Muscle of leg (tissue), 3 donors: ENCODE measurements at regions not wholly inside any gene's neighbourhood (a gene's known extent, or its start where the extent isn't known, plus 50 kb on each side); places are given as distances from the start of the nearest gene placed in this dataset.

ENCODE experiments used
- DNase-seq: peaks from one replicate; pipeline ENCODE4 v3.0.0; 2013
- H3K27ac ChIP-seq: one replicate; pipeline ENCODE4 v1.5.1; 2013; ENCODE audit warnings: mild to moderate bottlenecking, low read length, control low read depth
- H3K27me3 ChIP-seq: one replicate; pipeline ENCODE4 v1.6.1; 2013; ENCODE audit warnings: low read length; ENCODE audit not compliant: control insufficient read depth, insufficient read depth
- H3K36me3 ChIP-seq: one replicate; pipeline ENCODE4 v1.6.1; 2013; ENCODE audit warnings: low read length; ENCODE audit not compliant: control insufficient read depth, insufficient read depth
- H3K4me1 ChIP-seq: one replicate; pipeline ENCODE4 v1.6.1; 2013; ENCODE audit warnings: low read length; ENCODE audit not compliant: control insufficient read depth, insufficient read depth
- H3K4me3 ChIP-seq: one replicate; pipeline ENCODE4 v1.5.1; 2013; ENCODE audit warnings: low read length, control low read depth
- H3K9me3 ChIP-seq: replicated peaks from 2 replicates; pipeline ENCODE4 v1.6.1; 2013; ENCODE audit warnings: low read depth, low read length; ENCODE audit not compliant: control insufficient read depth
- WGBS: methylation state at CpG from one replicate; pipeline ENCODE4 v1.1.5; 2013; ENCODE audit warnings: missing lambda C conversion rate; ENCODE audit not compliant: insufficient coverage; 5-methylcytosine and 5-hydroxymethylcytosine counted together

DNA sequence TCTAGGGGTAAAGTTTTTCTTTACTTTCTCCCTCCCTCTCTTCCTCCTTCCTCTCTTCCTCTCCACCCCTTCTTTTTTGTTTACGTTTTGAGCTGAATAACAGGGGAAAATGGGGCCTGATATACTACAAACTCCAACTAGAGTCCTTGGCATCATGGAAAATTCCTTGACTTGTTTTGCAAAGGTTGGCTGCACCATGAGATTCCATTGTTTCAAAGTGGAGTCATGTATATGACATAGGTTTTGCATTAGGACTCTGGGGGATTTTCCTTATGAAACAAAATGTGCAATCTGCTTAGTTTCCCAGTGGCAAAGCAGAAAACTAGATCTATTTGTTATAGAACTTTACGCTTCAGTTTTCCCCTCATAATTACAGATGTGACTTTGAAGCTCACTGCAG, 233.5 kb upstream of the PGRMC2 start:
- Histone ChIP-seq H3K27ac (no peak overlapping the region), H3K4me3 (no peak overlapping the region), H3K36me3 (no peaks in the 10 kb centered on the region), H3K27me3 (no peaks in the 10 kb centered on the region), H3K9me3 (no peaks in the 10 kb centered on the region), H3K4me1 (peaks cover 29% of the 10 kb centered on the region)
- WGBS: no CpG with 5 or more reads among the region's 2 CpGs
- DNase-seq: peak; percentile 46

DNA sequence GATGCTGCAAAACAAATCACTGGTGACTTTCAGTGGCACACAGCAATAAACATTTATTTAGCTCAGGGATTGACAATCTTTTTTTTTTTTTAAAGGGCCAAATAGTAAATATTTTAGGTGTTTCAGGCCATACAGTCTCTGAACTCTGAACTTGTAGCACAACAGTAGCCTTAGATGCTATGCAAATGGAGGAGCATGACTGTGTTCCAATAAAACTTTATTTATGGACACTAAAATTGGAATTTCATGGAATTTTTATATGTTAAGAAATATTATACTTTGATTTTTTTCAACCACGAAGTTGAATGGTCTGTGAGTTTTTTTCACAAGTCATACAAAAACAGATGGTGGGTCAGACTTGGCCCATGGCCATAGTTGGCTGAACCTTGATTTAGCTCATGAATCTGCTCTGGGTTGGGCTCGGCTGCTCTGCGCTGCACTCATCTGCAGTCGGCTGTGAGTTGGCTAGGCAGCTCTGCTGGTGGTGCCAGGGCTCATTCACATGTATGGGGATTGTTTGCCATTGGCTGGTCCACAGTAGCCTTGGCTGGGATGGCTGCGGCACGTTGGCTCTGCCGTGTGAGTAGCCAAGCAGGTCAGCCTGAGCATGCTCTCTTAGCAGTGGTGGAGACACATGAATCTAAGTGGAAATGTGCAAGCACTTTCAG, 231.7 kb upstream of the PGRMC2 start:
- H3K4me3 ChIP-seq: no peak overlapping the region
- H3K27me3 ChIP-seq: no peaks in the 10 kb centered on the region
- H3K9me3 ChIP-seq: peaks cover under 1% of the 10 kb centered on the region
- WGBS: 23% methylated on average over 5 of the region's 7 CpGs
- H3K27ac ChIP-seq: no peak overlapping the region
- H3K36me3 ChIP-seq: no peaks in the 10 kb centered on the region
- peaks cover 26% of the 10 kb centered on the region for H3K4me1 ChIP-seq
- peak; percentile 87 for DNase-seq

DNA sequence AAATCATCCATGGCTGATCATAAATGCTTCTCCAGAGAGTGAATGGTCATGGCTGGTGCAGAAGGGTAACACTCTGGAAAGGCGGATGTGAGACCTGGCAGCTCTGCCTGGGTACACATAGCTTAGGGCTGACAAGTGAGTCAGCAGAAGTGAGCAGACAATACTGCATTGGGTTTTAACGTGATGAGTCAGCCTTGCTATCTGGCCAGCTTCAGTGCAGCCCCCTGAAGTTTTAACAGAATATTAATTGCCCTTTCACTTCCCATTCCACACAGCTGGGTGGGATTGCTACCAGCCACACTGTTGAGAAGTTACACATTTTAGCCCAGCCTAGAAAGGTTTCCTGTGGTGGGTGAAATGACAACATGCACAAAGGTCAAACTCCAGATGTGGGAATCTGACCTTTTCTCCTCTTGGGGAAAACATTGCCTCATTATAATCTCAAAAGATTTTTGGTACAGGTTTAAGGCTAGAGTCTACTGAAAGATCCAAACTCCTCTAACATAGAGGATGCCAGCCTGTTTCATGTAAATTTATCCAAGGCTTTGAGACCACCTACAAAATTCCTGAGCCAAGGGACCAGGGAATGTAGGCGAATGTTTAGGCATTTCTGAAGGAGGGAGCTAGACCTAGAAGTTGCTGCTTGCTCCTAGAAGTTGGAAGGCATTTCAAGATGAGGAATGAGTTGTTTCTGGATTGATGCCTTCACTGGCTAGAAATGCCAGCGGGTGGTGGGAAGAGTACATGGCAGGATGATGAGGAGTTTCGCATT, 230.3 kb upstream of the PGRMC2 start:
- 44% methylated on average over 3 of the region's 5 CpGs for WGBS
- peaks cover 25% of the 10 kb centered on the region for H3K4me1 ChIP-seq
- no peak overlapping the region for H3K4me3 ChIP-seq
- H3K36me3 ChIP-seq: no peaks in the 10 kb centered on the region
- peak; percentile 79 for DNase-seq
- no peaks in the 10 kb centered on the region for H3K27me3 ChIP-seq
- H3K27ac ChIP-seq: peak overlapping the region; percentile 80
- H3K9me3 ChIP-seq: peaks cover 3% of the 10 kb centered on the region

DNA sequence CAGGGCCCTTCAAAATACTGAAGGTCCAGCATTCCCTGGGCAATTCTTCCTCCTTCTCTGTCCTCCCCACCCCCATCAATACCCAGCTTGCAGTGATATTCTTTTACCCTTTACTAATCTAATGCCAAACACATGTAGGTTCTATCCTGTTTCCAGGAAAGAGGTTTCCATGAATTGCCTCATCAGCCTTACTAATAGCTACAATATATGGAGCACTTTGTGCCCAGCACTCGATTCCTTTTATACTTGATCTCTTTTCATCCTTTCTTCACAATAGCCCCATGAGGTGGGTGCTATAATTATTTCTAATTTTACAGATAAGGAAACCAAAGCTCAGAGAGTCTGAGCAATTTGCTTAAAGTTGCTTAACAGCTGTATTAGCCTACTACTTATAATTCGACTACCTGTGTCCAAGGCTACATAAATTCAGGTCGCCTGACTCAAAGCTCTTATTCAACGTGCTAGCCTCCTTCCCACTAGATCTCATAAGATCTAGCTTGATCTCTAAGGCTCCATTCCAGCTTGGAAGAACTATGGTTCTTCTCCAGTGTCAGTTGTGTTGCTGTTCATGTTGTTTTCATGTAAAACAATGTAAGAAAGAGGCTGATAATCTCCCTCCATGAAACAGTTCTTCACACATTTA, 229.6 kb upstream of the PGRMC2 start:
- WGBS: no CpG with 5 or more reads among the region's 4 CpGs
- Histone ChIP-seq H3K9me3 (peaks cover 3% of the 10 kb centered on the region), H3K36me3 (no peaks in the 10 kb centered on the region), H3K4me1 (peaks cover 25% of the 10 kb centered on the region), H3K27me3 (no peaks in the 10 kb centered on the region), H3K27ac (peak overlapping the region; percentile 80), H3K4me3 (no peak overlapping the region)
- peak; percentile 65 for DNase-seq

DNA sequence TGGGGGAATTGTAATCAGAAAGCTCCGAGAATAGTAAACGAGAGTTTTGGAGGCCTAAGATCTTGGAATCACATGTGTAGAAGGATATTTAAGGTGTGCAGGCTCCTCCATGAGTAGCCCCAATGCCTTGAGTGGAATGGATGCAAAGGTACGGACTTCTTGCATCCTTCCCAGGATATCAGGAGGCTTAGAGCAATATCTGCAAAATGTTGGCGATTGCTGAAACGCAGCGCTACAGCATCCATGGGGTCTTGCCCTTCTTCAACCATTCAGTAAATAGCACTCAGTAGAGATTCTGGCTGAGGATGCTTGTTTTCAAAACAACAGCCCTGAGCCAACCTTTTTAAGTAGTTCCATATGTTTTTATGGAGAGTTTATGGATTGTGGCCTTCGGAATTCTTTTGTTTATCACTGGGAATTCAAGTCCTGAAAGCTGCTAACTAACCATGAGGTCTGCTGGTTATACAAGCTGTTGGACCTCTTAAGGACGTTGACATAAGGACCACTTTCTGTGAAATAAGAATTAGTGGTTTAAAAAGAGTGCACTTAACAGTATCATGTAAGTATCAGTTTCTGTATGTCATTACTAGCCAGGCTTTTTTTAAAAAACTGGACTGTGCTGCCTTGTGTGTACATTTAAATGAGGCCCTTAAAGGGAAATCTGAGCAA, 228.8 kb upstream of the PGRMC2 start:
- Histone ChIP-seq H3K9me3 (peaks cover 3% of the 10 kb centered on the region), H3K4me3 (no peak overlapping the region), H3K27ac (peak overlapping the region; percentile 80), H3K4me1 (peaks cover 25% of the 10 kb centered on the region), H3K36me3 (no peaks in the 10 kb centered on the region), H3K27me3 (no peaks in the 10 kb centered on the region)
- 31% methylated on average over 6 of the region's 8 CpGs for WGBS
- peak; percentile 97 for DNase-seq

DNA sequence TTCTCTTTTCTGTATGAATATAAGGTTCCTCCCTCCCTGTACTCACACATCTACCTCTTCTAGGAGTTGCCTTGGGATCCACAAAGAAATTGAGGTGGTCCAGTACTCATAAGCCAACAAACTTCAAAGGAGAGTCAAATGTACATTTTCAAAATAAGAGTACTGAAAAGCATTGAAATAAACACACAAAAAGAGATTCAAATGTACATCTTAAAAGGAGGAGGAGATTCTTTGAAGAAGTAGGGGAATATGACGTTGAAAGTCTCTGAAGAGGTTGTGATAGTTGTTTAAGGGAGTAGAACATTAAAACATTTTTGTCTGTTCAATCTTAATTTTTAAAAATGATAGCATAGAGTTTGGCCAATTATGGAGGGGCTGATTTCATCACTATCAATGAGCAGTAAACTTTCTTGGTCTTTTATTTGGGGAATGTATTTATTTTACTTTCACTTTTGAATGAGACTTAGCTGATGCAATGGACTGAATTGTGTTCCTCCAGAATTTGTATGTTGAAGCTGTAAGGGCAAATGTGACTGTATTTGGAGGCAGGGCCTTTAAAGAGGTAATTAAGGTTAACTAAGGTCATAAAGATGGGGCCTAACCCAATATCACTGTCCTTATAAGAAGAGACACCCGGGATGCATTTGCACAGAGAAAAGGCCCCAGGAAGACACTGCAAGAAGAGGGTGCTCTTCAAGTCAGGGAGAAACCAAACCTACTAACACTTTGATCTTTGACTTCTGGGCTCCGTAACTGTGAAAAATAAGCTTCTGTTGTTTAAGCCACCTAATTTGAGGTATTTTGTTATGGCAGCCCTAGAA, 226.3 kb upstream of the PGRMC2 start:
- Histone ChIP-seq H3K9me3 (peaks cover 3% of the 10 kb centered on the region), H3K27me3 (no peaks in the 10 kb centered on the region), H3K4me1 (peaks cover 15% of the 10 kb centered on the region), H3K4me3 (no peak overlapping the region), H3K27ac (no peak overlapping the region), H3K36me3 (no peaks in the 10 kb centered on the region)
- no peak for DNase-seq
- WGBS: 100% methylated on average over 1 of the region's 3 CpGs

DNA sequence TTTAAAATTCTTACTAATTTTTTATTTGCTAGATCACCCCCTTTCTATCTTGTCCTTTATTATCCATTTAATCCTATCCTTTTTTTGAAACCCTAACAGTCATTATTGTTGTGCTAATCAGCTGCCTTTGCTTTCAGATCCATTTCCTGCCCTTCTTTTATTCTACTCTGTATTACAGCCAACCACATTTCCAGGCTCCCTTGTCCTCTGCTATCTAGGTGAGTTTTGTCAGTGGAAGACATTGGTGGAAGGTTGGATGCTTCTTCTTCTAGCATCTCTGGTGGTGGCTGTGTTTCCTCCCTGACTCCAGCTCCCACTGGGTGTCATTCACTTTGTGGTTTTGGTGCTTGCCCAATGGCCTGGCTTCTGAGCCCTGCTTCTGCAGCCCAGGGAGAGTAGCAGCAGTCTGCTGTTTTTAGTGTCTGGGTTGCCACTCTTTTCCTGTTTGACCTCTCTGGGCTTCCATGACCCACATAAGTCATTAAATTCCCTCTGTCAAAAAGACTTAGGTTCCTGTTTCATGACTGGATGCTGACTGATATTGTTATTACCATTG, 225.2 kb upstream of the PGRMC2 start:
- DNase-seq: no peak
- Histone ChIP-seq H3K9me3 (peaks cover 3% of the 10 kb centered on the region), H3K36me3 (no peaks in the 10 kb centered on the region)

DNA sequence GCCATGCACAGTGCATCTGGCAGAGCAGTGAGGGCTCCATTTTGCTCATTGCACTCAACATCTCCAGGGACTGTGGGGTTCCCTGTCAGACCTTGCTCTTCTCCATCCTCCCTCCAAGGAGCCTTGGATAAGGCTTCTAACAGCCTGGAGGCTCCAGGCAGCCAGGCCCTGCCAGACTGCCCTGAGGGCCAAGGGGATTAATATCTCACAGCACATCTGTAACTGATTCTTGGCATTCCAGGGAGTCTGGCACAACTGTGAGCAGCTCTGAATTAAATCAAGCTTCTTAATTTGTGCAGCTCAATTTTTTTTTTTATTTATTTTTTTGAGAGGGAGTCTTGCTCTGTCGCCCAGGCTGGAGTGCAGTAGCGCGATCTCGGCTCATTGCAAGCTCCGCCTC, 224.5 kb upstream of the PGRMC2 start:
- DNase-seq: no peak
- no peak overlapping the region for H3K27ac ChIP-seq
- no peak overlapping the region for H3K4me3 ChIP-seq
- no peaks in the 10 kb centered on the region for H3K36me3 ChIP-seq
- peaks cover 3% of the 10 kb centered on the region for H3K9me3 ChIP-seq
- no peaks in the 10 kb centered on the region for H3K27me3 ChIP-seq
- H3K4me1 ChIP-seq: peaks cover 3% of the 10 kb centered on the region
- WGBS: 88% methylated on average over 5 of the region's 5 CpGs

More for the DNA sequence above, 225.2 kb upstream of the PGRMC2 start:
- H3K27me3 ChIP-seq: no peaks in the 10 kb centered on the region
- no peak overlapping the region for H3K4me3 ChIP-seq
- H3K4me1 ChIP-seq: peaks cover 8% of the 10 kb centered on the region
- no peak overlapping the region for H3K27ac ChIP-seq

DNA sequence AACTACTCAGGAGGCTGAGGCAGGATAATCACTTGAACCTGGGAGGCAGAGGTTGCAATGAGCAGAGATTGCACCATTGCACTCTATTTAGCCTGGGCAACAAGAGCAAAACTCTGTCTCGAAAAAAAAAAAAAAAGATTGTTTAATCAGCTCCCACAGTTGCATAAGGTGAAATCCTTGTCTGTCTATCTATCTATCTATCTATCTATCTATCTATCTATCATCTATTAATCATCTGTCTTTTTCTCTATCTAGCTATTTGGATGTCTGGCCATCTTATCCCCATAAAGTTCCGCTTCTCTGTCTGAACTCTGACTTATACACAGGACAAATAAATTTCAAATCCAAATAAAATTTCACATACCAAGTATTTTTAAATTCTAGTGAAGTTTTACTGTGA, 223.2 kb upstream of the PGRMC2 start:
- no peak overlapping the region for H3K27ac ChIP-seq
- H3K27me3 ChIP-seq: no peaks in the 10 kb centered on the region
- H3K4me3 ChIP-seq: no peak overlapping the region
- no peaks in the 10 kb centered on the region for H3K4me1 ChIP-seq
- 20% methylated on average over 1 of the region's 2 CpGs for WGBS
- no peaks in the 10 kb centered on the region for H3K36me3 ChIP-seq
- no peak for DNase-seq
- H3K9me3 ChIP-seq: peaks cover 3% of the 10 kb centered on the region
